GM12892 (cell line): ENCODE measurements at regions not wholly inside any gene's neighbourhood (a gene's known extent, or its start where the extent isn't known, plus 50 kb on each side); places are given as distances from the start of the nearest gene placed in this dataset.

Source experiments
- POLR2A ChIP-seq: IDR thresholded peaks from 2 replicates; pipeline ENCODE4 v1.6.1; 2011; ENCODE audit warnings: low read depth, low read length, control low read depth
- POLR2AphosphoS5 ChIP-seq: IDR thresholded peaks from 2 replicates; pipeline ENCODE4 v1.6.1; 2011; ENCODE audit warnings: low read depth, low read length, control low read depth
- TAF1 ChIP-seq: IDR thresholded peaks from 2 replicates; pipeline ENCODE4 v1.6.1; 2011; ENCODE audit warnings: low read depth, mild to moderate bottlenecking, control low read depth, low read length, borderline replicate concordance

- TF ChIP-seq POLR2AphosphoS5 (no peak), POLR2A (no peak), TAF1 (no peak)
These were observed 74.4 kb downstream of the KCNRG start for GRCh38 chr13:50089633-50090032.
